ENCODE measurements at regions not wholly inside any gene's neighbourhood (a gene's known extent, or its start where the extent isn't known, plus 50 kb on each side); places are given as distances from the start of the nearest gene placed in this dataset.

DNA sequence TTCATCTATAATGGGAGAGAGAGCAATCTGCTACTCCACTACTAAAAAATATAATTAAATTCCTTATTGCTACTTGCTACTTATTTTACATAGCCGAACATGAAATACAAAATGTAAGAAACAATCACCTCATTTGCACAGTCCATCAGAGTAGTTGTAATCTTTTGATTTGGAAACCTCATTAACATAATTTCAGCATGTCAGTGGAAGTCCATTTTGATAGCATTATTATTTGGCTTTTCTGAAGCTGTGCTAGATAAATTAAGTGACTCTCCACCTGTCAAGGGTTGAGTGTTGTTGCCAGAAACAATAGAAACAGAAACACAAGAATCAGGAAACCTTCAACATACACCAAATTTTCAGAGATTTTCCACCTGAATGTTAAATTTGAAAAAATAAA lies 250.0 kb downstream of the RFPL4B start:
- TF ChIP-seq, protein P1, sequence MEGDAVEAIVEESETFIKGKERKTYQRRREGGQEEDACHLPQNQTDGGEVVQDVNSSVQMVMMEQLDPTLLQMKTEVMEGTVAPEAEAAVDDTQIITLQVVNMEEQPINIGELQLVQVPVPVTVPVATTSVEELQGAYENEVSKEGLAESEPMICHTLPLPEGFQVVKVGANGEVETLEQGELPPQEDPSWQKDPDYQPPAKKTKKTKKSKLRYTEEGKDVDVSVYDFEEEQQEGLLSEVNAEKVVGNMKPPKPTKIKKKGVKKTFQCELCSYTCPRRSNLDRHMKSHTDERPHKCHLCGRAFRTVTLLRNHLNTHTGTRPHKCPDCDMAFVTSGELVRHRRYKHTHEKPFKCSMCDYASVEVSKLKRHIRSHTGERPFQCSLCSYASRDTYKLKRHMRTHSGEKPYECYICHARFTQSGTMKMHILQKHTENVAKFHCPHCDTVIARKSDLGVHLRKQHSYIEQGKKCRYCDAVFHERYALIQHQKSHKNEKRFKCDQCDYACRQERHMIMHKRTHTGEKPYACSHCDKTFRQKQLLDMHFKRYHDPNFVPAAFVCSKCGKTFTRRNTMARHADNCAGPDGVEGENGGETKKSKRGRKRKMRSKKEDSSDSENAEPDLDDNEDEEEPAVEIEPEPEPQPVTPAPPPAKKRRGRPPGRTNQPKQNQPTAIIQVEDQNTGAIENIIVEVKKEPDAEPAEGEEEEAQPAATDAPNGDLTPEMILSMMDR (IDR thresholded peaks at IDR 0.05): no peak
- TF ChIP-seq POLR2A (IDR thresholded peaks at IDR 0.05): no peak
